ENCODE measurements at regions not wholly inside any gene's neighbourhood (a gene's known extent, or its start where the extent isn't known, plus 50 kb on each side); places are given as distances from the start of the nearest gene placed in this dataset.

DNA sequence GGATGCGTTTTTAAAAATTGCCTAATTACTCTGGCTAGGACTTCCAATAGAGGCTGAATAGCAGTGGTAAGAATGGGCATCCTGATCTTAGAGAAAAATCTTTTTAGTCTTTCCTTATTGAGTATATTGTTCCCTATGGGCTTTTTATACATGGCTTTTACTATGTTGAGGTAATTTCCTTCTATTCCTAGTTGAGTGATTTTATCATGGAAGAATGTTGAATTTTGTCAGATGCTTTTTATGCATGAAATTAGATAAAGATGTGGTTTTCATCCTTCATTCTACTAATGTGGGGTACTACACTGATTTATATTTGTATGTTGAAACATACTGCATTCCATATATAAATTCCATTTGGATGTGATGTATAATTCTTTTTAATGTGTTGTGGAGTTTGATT lies 2673.8 kb downstream of the PCDH9 start:
- Histone ChIP-seq H2BK15ac (ENCODE audit: low read depth, low read length) (no peak overlapping the region), H3K9me3 (ENCODE audit: control insufficient read depth, insufficient read depth, low read length) (no peaks in the 10 kb centered on the region), H3K4me1 (ENCODE audit: control insufficient read depth, insufficient read depth, low read length) (no peaks in the 10 kb centered on the region), H3K56ac (ENCODE audit: extremely low read depth, insufficient read depth, low read length) (no peak overlapping the region), H3K9me1 (ENCODE audit: insufficient read depth, low read length) (no peaks in the 10 kb centered on the region), H2BK5ac (ENCODE audit: low read depth, low read length, poor library complexity, severe bottlenecking) (no peak overlapping the region), H4K91ac (ENCODE audit: insufficient read depth, low read depth, low read length) (no peak overlapping the region), H3K79me1 (ENCODE audit: low read depth in 1 of 2, low read length in 2 of 2) (no peaks in the 10 kb centered on the region), H4K5ac (ENCODE audit: low read depth, low read length) (no peak overlapping the region), H3K9ac (ENCODE audit: low read depth, low read length) (no peak overlapping the region), H3K4me2 (ENCODE audit: low read depth, low read length) (no peak overlapping the region), H3K18ac (ENCODE audit: low read depth, low read length) (no peak overlapping the region), H4K8ac (ENCODE audit: low read depth in 2 of 2, low read length in 2 of 2) (no peak overlapping the region), H2BK20ac (ENCODE audit: low read depth, low read length) (no peak overlapping the region), H3K23ac (ENCODE audit: low read depth, low read length) (no peak overlapping the region), H3K4ac (ENCODE audit: low read depth, low read length) (no peak overlapping the region), H4K20me1 (ENCODE audit: insufficient read depth, low read length) (no peaks in the 10 kb centered on the region), H3K4me3 (ENCODE audit: insufficient read depth, low read depth, low read length) (no peak overlapping the region), H2AK9ac (replicated peaks; ENCODE audit: low read depth, low read length, poor library complexity) (no peak overlapping the region), H2AK5ac (ENCODE audit: low read depth, low read length) (no peak overlapping the region), H3K27ac (ENCODE audit: insufficient read depth, low read length) (no peak overlapping the region), H2AFZ (replicated peaks; ENCODE audit: low read length, poor library complexity) (no peak overlapping the region), H3K27me3 (ENCODE audit: control insufficient read depth, insufficient read depth, low read length) (no peaks in the 10 kb centered on the region), H2BK120ac (ENCODE audit: low read depth, low read length) (no peak overlapping the region), H3K36me3 (ENCODE audit: control insufficient read depth, insufficient read depth, low read length) (no peaks in the 10 kb centered on the region), H3K14ac (replicated peaks; ENCODE audit: low read depth, low read length) (no peak overlapping the region)
- ATAC-seq (ENCODE audit: low read depth) (no peak), DNase-seq (peak; percentile 2)
- intact Hi-C loops (cut with micrococcal nuclease) (no loop called here), dilution Hi-C loops (cut with HindIII; ENCODE audit: low sequenced_read_pairs, unreplicated experiment) (no loop called here), in situ Hi-C loops (cut with MboI; ENCODE audit: low sequenced_read_pairs) (no loop called here)
- no CpG with 5 or more reads among the region's 1 CpG for WGBS, 2 experiments (ENCODE audit: extremely low coverage in 2 of 2, insufficient read length in 1 of 2)
- POLR2A ChIA-PET (ENCODE audit: unreplicated experiment): no interaction called here
- TF ChIP-seq, protein P1, sequence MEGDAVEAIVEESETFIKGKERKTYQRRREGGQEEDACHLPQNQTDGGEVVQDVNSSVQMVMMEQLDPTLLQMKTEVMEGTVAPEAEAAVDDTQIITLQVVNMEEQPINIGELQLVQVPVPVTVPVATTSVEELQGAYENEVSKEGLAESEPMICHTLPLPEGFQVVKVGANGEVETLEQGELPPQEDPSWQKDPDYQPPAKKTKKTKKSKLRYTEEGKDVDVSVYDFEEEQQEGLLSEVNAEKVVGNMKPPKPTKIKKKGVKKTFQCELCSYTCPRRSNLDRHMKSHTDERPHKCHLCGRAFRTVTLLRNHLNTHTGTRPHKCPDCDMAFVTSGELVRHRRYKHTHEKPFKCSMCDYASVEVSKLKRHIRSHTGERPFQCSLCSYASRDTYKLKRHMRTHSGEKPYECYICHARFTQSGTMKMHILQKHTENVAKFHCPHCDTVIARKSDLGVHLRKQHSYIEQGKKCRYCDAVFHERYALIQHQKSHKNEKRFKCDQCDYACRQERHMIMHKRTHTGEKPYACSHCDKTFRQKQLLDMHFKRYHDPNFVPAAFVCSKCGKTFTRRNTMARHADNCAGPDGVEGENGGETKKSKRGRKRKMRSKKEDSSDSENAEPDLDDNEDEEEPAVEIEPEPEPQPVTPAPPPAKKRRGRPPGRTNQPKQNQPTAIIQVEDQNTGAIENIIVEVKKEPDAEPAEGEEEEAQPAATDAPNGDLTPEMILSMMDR (conservative IDR thresholded peaks at IDR 0.05; ENCODE audit: low read depth, low read length): no peak
- TF ChIP-seq BHLHE40 (IDR thresholded peaks at IDR 0.05; ENCODE audit: low read depth, low read length): no peak
- no peak for TF ChIP-seq RFX5 (IDR thresholded peaks at IDR 0.05; ENCODE audit: low read depth, low read length)
- TF ChIP-seq SMC3 (IDR thresholded peaks at IDR 0.05; ENCODE audit: low read depth, low read length): no peak
- TF ChIP-seq, protein P2, sequence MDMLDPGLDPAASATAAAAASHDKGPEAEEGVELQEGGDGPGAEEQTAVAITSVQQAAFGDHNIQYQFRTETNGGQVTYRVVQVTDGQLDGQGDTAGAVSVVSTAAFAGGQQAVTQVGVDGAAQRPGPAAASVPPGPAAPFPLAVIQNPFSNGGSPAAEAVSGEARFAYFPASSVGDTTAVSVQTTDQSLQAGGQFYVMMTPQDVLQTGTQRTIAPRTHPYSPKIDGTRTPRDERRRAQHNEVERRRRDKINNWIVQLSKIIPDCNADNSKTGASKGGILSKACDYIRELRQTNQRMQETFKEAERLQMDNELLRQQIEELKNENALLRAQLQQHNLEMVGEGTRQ (IDR thresholded peaks at IDR 0.05; ENCODE audit: low read depth, low read length): no peak
- TF ChIP-seq, protein P3, sequence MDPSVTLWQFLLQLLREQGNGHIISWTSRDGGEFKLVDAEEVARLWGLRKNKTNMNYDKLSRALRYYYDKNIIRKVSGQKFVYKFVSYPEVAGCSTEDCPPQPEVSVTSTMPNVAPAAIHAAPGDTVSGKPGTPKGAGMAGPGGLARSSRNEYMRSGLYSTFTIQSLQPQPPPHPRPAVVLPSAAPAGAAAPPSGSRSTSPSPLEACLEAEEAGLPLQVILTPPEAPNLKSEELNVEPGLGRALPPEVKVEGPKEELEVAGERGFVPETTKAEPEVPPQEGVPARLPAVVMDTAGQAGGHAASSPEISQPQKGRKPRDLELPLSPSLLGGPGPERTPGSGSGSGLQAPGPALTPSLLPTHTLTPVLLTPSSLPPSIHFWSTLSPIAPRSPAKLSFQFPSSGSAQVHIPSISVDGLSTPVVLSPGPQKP (IDR thresholded peaks at IDR 0.05; ENCODE audit: borderline replicate concordance, low read depth, low read length): no peak
- TF ChIP-seq POLR2A (IDR thresholded peaks at IDR 0.05; ENCODE audit: low read depth, low read length): no peak
- no peak for TF ChIP-seq MAFK (IDR thresholded peaks at IDR 0.05; ENCODE audit: low read depth, low read length)
- BruUV-seq (replicated peaks): no TSS peak
- CTCF ChIA-PET: no interaction called here
